ENCODE measurements at regions not wholly inside any gene's neighbourhood (a gene's known extent, or its start where the extent isn't known, plus 50 kb on each side); places are given as distances from the start of the nearest gene placed in this dataset.

- no peak for DNase-seq
These were observed 1297.7 kb downstream of the C4orf33 start for GRCh38 chr4:130393642-130394041.

- DNase-seq: no peak
These were observed 1299.9 kb downstream of the C4orf33 start for GRCh38 chr4:130395871-130396270.

- DNase-seq: no peak
These were observed 1307.3 kb downstream of the C4orf33 start for GRCh38 chr4:130403221-130403620.

GRCh38 chr4:130416228-130416627, 1320.3 kb downstream of the C4orf33 start:
- no peak for DNase-seq

GRCh38 chr4:130419211-130419975, 1323.4 kb downstream of the C4orf33 start:
- no peak for DNase-seq

- DNase-seq: no peak
These were observed 1326.3 kb downstream of the C4orf33 start for GRCh38 chr4:130422261-130422660.

GRCh38 chr4:130424211-130424610, 1328.3 kb downstream of the C4orf33 start:
- DNase-seq: no peak

- no peak for DNase-seq
These were observed 1336.3 kb downstream of the C4orf33 start for GRCh38 chr4:130432289-130432688.

GRCh38 chr4:130449741-130450140, 1353.8 kb downstream of the C4orf33 start:
- DNase-seq: no peak

- no peak for DNase-seq
These were observed 1372.4 kb downstream of the C4orf33 start for GRCh38 chr4:130468340-130468739.

GRCh38 chr4:130478406-130478805, 1382.5 kb downstream of the C4orf33 start:
- DNase-seq: no peak

- DNase-seq: no peak
These were observed 1383.1 kb downstream of the C4orf33 start for GRCh38 chr4:130479020-130479419.

GRCh38 chr4:130479674-130480073, 1383.7 kb downstream of the C4orf33 start:
- DNase-seq: no peak

GRCh38 chr4:130484826-130485225, 1388.9 kb downstream of the C4orf33 start:
- DNase-seq: no peak

GRCh38 chr4:130485371-130485770, 1389.4 kb downstream of the C4orf33 start:
- DNase-seq: no peak

GRCh38 chr4:130486186-130486585, 1390.2 kb downstream of the C4orf33 start:
- DNase-seq: no peak

- DNase-seq: no peak
These were observed 1390.9 kb downstream of the C4orf33 start for GRCh38 chr4:130486841-130487240.

GRCh38 chr4:130510661-130511060, 1414.7 kb downstream of the C4orf33 start:
- no peak for DNase-seq

GRCh38 chr4:130511776-130512175, 1415.8 kb downstream of the C4orf33 start:
- DNase-seq: no peak

- DNase-seq: no peak
These were observed 1428.1 kb downstream of the C4orf33 start for GRCh38 chr4:130524057-130524456.

- no peak for DNase-seq
These were observed 1434.6 kb downstream of the C4orf33 start for GRCh38 chr4:130530505-130530904.

GRCh38 chr4:130534651-130535050, 1438.7 kb downstream of the C4orf33 start:
- no peak for DNase-seq

- no peak for DNase-seq
These were observed 1447.0 kb downstream of the C4orf33 start for GRCh38 chr4:130542953-130543352.

- no peak for DNase-seq
These were observed 1449.2 kb downstream of the C4orf33 start for GRCh38 chr4:130545171-130545570.

- DNase-seq: no peak
These were observed 1449.6 kb downstream of the C4orf33 start for GRCh38 chr4:130545596-130545995.
